ENCODE measurements at regions not wholly inside any gene's neighbourhood (a gene's known extent, or its start where the extent isn't known, plus 50 kb on each side); places are given as distances from the start of the nearest gene placed in this dataset.
"Not testable (repeated sequence)": the region's sequence is repeated elsewhere in the genome, so short reads cannot be mapped to it uniquely, and the experiment has no call there.

GRCh38 chr22:44628835-44629234, 73.2 kb upstream of the PRR5 start:
- no peak for DNase-seq

DNA sequence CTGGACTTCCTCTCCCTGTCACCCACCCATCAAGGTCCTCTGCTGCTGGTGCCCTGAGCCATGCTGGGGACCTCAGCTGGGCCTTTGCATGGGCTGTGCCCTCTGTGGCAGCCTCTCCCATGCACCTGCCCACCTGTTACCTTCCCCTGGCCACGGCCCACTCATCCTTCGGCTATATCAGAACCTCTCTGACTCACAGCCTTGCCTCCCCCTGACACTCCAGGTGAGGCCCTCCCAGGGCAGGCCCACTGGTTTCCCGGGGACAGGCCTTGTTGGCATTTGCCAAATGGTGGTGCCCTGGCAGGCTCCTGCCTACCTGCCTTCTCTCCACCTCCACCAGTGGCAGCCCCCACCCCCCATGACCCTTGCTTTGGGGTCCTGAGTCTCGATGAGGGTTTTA, 73.7 kb upstream of the PRR5 start:
- no peak for DNase-seq

- no peak for DNase-seq
Measured at GRCh38 chr22:44627521-44628139, 74.4 kb upstream of the PRR5 start.

- DNase-seq = peak; percentile 49 to 67 (median 59)
Measured at GRCh38 chr22:44625981-44626687, 75.9 kb upstream of the PRR5 start.

- no peak for DNase-seq
Measured at GRCh38 chr22:44625421-44625760, 76.6 kb upstream of the PRR5 start.

DNA sequence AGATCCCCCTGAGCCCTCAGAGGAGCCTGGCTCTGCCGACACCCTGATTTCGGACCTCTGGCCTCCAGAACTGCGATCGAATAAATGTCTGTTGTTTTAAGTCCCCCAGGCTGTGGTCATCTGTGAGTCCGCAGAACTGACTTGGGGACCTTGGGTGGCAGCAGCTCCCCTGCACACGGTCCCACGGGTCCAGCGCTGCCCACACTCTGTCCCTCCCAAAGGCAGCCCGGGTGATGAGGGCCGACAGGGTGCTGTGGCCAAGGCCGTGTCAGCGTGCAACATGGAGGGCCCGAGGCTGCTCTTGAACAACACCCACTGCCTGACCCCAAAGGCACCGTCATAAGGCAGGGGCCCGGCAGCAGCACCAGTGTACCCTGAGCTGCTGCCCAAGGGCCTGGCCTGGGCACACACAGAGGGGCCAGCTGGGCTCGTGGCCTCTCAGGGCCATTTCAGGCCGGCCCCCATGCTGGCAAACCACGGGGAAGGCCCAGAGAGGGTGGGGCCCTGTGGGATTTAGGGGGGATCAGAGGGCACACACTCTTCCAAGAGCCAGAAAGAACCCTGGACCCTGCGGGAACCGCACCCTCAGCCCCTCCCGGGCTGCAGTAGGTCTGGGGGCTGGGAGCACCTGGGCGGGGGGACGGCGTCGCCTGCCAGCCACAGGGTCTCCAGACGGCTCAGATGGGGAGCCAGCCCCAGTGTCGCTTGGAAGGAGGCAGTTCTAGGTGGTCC, 77.1 kb upstream of the PRR5 start:
- DNase-seq = no peak

DNA sequence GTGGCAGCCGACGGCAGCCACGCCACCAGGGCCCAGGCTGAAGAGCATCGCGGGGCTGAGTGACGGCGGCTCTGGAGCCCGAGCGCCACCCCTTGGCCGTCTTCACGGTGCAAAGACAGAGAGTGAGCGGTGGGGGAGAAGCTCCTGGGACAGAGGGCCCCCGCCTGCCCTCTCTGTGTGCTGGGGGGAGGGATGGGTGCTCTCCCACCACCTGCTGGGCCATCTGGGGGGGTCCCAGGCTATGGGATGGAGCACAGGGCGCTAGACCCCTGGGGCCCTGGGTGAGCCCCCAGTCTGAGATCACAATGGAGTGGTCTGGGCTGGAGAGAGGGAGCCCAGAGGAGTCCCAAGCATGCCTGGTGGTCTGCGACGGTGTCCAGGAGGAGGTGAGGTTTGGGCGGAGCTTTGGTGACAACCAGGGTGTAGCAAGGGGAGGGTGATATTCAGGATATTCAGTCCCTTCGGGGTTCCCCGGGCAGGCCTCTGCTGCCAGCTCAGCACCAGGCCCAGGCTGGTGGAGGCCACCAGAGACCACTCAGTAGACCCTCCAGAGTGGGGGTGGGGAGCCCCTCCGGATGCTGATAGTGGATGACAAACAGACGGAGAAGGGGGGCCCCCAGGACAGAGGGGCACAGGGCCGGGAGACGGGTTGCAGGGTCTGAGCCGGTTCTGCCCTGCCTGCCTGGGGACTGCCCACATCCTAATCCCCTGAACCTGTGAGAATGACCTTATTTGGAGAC, 78.1 kb upstream of the PRR5 start:
- no peak for DNase-seq

DNA sequence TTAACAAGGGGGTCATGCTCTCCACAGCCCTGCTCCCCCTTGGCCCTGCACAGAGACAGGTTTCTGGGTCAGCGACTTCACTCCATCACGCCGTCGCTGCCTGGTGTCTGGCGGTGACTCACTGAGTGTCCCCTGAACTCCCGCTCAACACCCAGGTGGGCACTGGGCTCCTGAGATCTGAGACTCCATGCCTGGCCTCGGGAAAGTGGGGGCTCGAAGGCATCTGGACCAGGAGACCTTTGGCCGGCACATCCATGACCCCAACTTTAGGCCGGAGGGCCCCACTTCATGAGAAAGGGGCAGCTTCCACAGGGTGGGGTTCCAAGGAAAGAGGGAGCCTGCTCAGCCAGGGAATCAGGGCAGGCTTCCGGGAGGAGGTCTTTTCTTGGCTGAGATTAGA, 79.3 kb upstream of the PRR5 start:
- DNase-seq = no peak

DNA sequence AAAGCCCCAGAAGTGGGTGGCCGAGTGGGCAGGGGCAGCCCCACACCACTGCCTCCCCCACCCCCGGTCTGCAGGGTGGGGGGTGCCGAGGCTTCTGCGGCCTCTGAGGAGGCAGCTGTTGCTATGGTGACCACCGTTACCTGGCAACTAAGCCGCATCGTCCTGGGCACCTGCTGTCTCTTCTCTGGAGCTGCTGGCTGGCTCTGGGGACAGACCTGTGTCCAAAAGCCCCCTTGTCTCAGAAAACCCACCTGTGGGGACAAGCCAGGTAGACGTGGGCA, 79.9 kb upstream of the PRR5 start:
- DNase-seq = no peak

GRCh38 chr22:44621401-44622146, 80.4 kb upstream of the PRR5 start:
- DNase-seq = no peak

GRCh38 chr22:44620841-44621257, 81.2 kb upstream of the PRR5 start:
- DNase-seq = no peak

DNA sequence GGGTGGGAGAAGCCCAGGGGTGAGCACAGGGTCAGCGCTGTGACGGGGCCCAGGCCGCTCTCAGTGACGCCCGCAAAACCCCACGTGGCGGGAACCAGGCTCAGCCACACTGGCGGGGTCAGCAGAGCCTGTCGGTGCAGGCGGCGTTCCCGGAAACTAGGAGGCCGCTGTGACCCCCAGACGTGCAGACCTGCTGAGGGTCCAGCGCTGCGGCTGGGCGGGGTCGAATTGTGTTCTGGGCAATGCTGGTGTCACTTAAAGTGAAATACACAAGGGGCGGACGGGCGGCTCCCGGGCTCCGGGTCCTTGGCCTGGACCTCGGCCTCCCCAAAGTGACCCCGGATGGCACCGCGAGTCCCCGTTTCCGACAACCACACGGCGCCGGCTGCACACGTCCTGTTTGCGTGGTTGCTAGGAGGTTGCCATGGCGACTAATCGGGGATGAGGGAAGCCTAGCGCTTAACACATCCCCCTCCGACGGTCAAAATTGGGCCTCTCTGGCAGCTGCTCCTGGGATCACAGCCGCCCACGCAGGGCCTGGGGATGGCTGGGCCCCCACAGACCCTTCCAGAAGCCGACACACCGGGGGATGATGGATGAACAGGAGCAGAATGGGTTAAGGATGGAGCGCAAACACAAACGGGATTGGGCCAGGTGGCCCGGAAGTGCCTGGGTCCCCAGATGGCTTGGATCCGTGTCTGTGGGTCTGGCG, 81.7 kb upstream of the PRR5 start:
- DNase-seq = peak; percentile 23 to 71 (median 52)

- not testable (repeated sequence) for DNase-seq
Measured at GRCh38 chr22:44619560-44620128, 82.4 kb upstream of the PRR5 start.

- DNase-seq = not testable (repeated sequence)
Measured at GRCh38 chr22:44618910-44619309, 83.1 kb upstream of the PRR5 start.

- DNase-seq = no peak
Measured at GRCh38 chr22:44618400-44618799, 83.6 kb upstream of the PRR5 start.

- no peak for DNase-seq
Measured at GRCh38 chr22:44617828-44618227, 84.2 kb upstream of the PRR5 start.

DNA sequence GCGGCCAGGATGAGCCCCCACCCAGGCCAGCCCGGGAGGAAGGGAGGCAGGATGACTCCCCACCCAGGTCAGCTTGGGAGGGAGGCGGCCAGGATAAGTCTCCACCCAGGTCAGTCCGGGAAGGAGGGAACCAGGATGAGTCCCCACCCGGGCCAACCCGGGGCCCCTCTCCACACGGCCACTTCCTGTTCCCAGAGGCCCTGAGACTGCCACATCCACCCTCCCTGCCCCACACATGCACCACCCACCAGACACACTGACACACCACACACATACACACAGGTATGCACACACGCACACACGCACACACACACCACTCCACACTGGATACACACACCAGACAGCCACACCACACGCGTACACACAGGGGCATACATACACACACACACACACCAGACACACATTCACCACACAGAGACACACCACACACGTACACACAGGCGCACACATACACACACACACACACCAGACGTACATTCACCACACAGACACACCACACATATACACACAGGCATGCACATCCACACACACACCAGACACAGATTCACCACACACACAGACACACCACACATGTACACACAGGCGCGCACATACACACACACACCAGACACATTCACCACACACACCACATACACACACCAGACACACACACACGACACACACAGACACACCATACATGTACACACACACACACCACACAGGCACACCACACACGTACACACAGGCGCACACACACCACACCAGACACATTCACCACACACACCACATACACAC, 84.9 kb upstream of the PRR5 start:
- DNase-seq = no peak

DNA sequence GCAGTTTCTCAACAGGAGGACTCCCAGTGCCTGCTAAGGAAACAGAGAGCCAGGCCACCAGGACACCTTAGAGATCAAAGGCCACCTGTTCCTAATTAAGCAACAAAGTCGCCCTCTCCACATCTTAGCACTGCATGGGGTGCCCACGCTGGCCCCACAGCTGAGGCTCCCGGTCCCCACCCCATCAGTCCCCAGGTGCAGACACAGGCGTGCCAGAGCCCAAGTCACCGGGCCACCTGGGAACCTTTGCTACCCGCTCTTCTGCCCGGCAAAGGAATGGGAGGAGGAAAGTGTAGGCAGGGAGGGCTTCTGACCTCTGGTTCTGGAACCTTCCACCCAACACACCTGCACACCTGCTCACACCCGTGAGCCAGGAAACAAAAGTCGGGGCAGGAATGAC, 85.5 kb upstream of the PRR5 start:
- DNase-seq = no peak

DNA sequence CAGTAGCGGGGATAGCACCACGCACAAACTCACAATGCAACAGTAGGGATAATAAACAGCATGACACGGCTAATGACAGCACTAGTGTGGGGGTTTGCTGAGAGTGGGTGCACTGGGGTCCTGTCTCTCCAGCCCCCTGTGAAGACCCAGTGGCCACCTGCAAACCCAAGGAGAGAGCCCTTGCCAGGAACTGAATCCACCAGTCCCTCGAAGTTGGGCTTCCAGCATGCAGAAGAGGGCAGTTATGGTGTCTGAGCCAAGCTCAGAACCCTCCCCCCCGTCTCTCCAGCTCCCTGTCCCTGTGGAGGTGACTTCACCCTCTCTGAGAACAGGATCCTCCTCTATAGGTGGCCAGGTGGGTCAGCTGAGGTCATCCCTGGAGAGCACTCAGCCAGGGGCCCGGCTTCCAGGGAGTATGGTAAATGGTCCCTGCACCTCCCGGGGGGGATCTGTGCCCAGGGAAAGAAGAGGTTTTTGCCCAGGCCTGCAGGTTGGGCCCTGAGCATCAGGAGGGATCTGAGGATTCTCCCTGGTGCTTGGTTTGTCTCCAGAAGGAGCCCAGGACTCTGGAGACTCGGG, 86.3 kb upstream of the PRR5 start:
- DNase-seq = no peak

- DNase-seq = no peak
Measured at GRCh38 chr22:44615146-44615545, 86.9 kb upstream of the PRR5 start.

DNA sequence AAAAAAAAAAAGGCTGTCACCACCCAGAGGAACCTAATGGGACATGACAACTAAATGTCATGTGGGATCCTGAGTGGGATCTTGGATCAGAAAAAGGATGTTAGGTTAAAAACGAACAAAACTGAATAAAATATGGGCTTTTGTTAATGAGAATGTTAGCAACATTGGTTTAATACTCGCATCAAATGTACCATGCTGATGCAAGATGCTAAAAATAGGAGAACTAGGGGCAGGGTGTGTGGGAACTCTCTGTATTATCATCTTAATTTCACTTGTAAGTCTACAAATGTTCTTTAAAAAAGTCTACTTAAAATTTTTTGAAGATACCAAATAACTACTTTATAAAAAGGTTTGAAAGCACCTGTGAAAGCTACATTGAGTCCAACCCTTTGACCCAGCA, 88.8 kb upstream of the PRR5 start:
- no peak for DNase-seq

All from activated CD4-positive, CD25-positive, alpha-beta regulatory T cell (primary cell).